HEK293 (cell line): ENCODE measurements at regions not wholly inside any gene's neighbourhood (a gene's known extent, or its start where the extent isn't known, plus 50 kb on each side); places are given as distances from the start of the nearest gene placed in this dataset.

Experiments used
- ATF2 ChIP-seq: fragments of 450-650 bp; formaldehyde crosslinking; IDR thresholded peaks from 2 replicates; pipeline ENCODE4 v1.5.1; 2016; ENCODE audit warnings: missing biosample characterization, missing genetic modification characterization, low read depth
- CTCF ChIP-seq: fragments of 450-650 bp; formaldehyde crosslinking; IDR thresholded peaks from 2 replicates; pipeline ENCODE4 v1.5.1; 2016; ENCODE audit warnings: missing biosample characterization, missing genetic modification characterization
- ZBTB49 ChIP-seq: fragments of 450-650 bp; formaldehyde crosslinking; IDR thresholded peaks from 2 replicates; pipeline ENCODE4 v1.5.1; 2016; ENCODE audit warnings: missing biosample characterization, missing genetic modification characterization, low read depth
- ZNF664 ChIP-seq: fragments of 450-650 bp; formaldehyde crosslinking; IDR thresholded peaks from 2 replicates; pipeline ENCODE4 v1.5.1; 2016; ENCODE audit warnings: missing biosample characterization, missing genetic modification characterization
- ZSCAN30 ChIP-seq: fragments of 450-650 bp; IDR thresholded peaks from 2 replicates; pipeline ENCODE4 v1.5.1; 2018; ENCODE audit warnings: missing biosample characterization, mild to moderate bottlenecking, missing genetic modification characterization, moderate library complexity

GRCh38 chr1:212218911-212219310 is 66.3 kb upstream of the PPP2R5A start:
- TF ChIP-seq CTCF (tag by site-specific recombination) (no peak), ATF2 (no peak), ZBTB49 (no peak), ZNF664 (tag by site-specific recombination) (no peak), ZSCAN30 (no peak)
